ENCODE measurements at regions not wholly inside any gene's neighbourhood (a gene's known extent, or its start where the extent isn't known, plus 50 kb on each side); places are given as distances from the start of the nearest gene placed in this dataset.

- no peak overlapping the region for H3K4me3 ChIP-seq (ENCODE audit: low read depth, low read length)
- no peak for TF ChIP-seq MAX (IDR thresholded peaks at IDR 0.05; ENCODE audit: low read depth, low read length)
- no peak for TF ChIP-seq POLR2A (IDR thresholded peaks at IDR 0.05; ENCODE audit: extremely low read depth, insufficient read length)
- no peak for TF ChIP-seq CTCF (IDR thresholded peaks at IDR 0.05; ENCODE audit: low read depth, low read length)
- no peak for TF ChIP-seq MYC (IDR thresholded peaks at IDR 0.05; ENCODE audit: low read depth, low read length)
- DNase-seq (ENCODE audit: low read depth): no peak
Observed at GRCh38 chr4:100970414-100970813, 376.9 kb downstream of the PPP3CA start.

- no peak for TF ChIP-seq CTCF (IDR thresholded peaks at IDR 0.05; ENCODE audit: low read depth, low read length)
- no peak for TF ChIP-seq MAX (IDR thresholded peaks at IDR 0.05; ENCODE audit: low read depth, low read length)
- TF ChIP-seq MYC (IDR thresholded peaks at IDR 0.05; ENCODE audit: low read depth, low read length): no peak
- no peak for TF ChIP-seq POLR2A (IDR thresholded peaks at IDR 0.05; ENCODE audit: extremely low read depth, insufficient read length)
- H3K4me3 ChIP-seq (ENCODE audit: low read depth, low read length): no peak overlapping the region
- DNase-seq (ENCODE audit: low read depth): no peak
Observed at GRCh38 chr4:100969925-100970324, 377.4 kb downstream of the PPP3CA start.

- H3K4me3 ChIP-seq (ENCODE audit: low read depth, low read length): no peak overlapping the region
- TF ChIP-seq MYC (IDR thresholded peaks at IDR 0.05; ENCODE audit: low read depth, low read length) (no peak), CTCF (IDR thresholded peaks at IDR 0.05; ENCODE audit: low read depth, low read length) (no peak), POLR2A (IDR thresholded peaks at IDR 0.05; ENCODE audit: extremely low read depth, insufficient read length) (no peak)
- DNase-seq (ENCODE audit: low read depth): no peak
Observed at GRCh38 chr4:100968046-100968445, 379.3 kb downstream of the PPP3CA start.

- no peak for TF ChIP-seq MYC (IDR thresholded peaks at IDR 0.05; ENCODE audit: low read depth, low read length)
- TF ChIP-seq CTCF (IDR thresholded peaks at IDR 0.05; ENCODE audit: low read depth, low read length): no peak
- TF ChIP-seq POLR2A (IDR thresholded peaks at IDR 0.05; ENCODE audit: extremely low read depth, insufficient read length): no peak
- H3K4me3 ChIP-seq (ENCODE audit: low read depth, low read length): no peak overlapping the region
- DNase-seq (ENCODE audit: low read depth): no peak
Observed at GRCh38 chr4:100963627-100964026, 383.7 kb downstream of the PPP3CA start.

GRCh38 chr4:100962698-100963097 lies 384.6 kb downstream of the PPP3CA start:
- TF ChIP-seq MAX (IDR thresholded peaks at IDR 0.05; ENCODE audit: low read depth, low read length) (no peak), CTCF (IDR thresholded peaks at IDR 0.05; ENCODE audit: low read depth, low read length) (no peak), POLR2A (IDR thresholded peaks at IDR 0.05; ENCODE audit: extremely low read depth, insufficient read length) (no peak), MYC (IDR thresholded peaks at IDR 0.05; ENCODE audit: low read depth, low read length) (no peak)
- no peak for DNase-seq (ENCODE audit: low read depth)
- no peak overlapping the region for H3K4me3 ChIP-seq (ENCODE audit: low read depth, low read length)

- DNase-seq (ENCODE audit: low read depth): no peak
Observed at GRCh38 chr4:100960232-100960631, 387.1 kb downstream of the PPP3CA start.

More at GRCh38 chr4:100960232-100960631, 387.1 kb downstream of the PPP3CA start:
- TF ChIP-seq POLR2A (IDR thresholded peaks at IDR 0.05; ENCODE audit: extremely low read depth, insufficient read length): no peak
- H3K4me3 ChIP-seq (ENCODE audit: low read depth, low read length): no peak overlapping the region
